ENCODE measurements at regions not wholly inside any gene's neighbourhood (a gene's known extent, or its start where the extent isn't known, plus 50 kb on each side); places are given as distances from the start of the nearest gene placed in this dataset.
"Not testable (repeated sequence)": the region's sequence is repeated elsewhere in the genome, so short reads cannot be mapped to it uniquely, and the experiment has no call there.

DNA sequence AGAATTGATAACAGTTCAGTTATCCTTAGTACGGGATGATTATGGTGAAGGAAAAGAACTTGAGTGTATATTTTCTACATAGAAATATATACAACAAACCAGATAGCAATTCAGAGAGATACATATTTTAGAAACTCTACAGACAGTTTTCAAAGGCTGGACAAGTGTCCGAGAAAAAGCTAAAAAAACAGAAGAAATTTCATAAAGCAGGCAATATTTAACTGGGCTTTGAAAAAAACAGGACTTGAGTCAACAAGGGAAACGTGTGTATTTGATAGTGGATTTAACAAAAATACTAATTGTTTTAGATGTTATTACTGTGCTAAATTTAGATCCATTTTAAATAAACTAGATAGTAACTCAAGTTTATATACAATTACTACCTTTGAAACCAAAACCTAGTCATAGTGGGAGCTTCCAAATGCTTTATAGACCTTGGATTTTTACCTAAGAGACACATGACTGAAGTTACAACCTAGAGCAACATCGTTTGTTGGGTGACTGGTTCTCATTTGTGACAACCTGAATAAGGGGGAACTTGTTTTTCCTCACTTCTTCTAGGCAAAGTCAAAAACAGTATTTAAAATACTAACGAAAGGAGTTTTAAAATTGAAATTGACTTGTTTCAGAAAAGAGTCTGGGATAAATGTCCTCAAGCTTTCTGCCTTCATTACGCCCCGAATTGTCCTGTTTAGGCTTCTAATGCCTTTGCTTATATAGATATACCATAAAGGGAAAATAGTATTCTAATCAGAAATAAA, 116.7 kb upstream of the PRSS16 start:
- H3K27me3 Mint-ChIP-seq (ENCODE audit: low read depth), result no peaks in the 10 kb centered on the region
- H3K36me3 Mint-ChIP-seq, result no peaks in the 10 kb centered on the region
- TF ChIP-seq, protein P1, sequence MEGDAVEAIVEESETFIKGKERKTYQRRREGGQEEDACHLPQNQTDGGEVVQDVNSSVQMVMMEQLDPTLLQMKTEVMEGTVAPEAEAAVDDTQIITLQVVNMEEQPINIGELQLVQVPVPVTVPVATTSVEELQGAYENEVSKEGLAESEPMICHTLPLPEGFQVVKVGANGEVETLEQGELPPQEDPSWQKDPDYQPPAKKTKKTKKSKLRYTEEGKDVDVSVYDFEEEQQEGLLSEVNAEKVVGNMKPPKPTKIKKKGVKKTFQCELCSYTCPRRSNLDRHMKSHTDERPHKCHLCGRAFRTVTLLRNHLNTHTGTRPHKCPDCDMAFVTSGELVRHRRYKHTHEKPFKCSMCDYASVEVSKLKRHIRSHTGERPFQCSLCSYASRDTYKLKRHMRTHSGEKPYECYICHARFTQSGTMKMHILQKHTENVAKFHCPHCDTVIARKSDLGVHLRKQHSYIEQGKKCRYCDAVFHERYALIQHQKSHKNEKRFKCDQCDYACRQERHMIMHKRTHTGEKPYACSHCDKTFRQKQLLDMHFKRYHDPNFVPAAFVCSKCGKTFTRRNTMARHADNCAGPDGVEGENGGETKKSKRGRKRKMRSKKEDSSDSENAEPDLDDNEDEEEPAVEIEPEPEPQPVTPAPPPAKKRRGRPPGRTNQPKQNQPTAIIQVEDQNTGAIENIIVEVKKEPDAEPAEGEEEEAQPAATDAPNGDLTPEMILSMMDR (IDR thresholded peaks at IDR 0.05; ENCODE audit: unreplicated experiment), result no peak
- no peak for DNase-seq (ENCODE audit: low spot score in 2 of 2, unreplicated experiment in 2 of 2)
- H3K4me3 Mint-ChIP-seq, result no peak overlapping the region
- peaks cover 23% of the 10 kb centered on the region for H3K4me1 Mint-ChIP-seq
- no peak overlapping the region for H3K27ac Mint-ChIP-seq
- H3K9me3 Mint-ChIP-seq, result no peaks in the 10 kb centered on the region

DNA sequence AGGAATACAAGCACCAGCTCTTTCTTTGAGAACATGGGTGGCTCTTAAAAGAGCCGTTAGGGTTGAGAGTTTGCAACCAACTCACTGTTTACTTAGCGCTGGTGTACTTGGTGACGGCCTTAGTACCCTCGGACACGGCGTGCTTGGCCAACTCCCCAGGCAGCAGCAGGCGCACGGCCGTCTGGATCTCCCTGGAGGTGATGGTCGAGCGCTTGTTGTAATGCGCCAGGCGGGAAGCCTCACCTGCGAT, 115.3 kb upstream of the PRSS16 start:
- H3K27me3 Mint-ChIP-seq (ENCODE audit: low read depth); DNase-seq (ENCODE audit: low spot score in 2 of 2, unreplicated experiment in 2 of 2); H3K36me3 Mint-ChIP-seq; H3K4me3 Mint-ChIP-seq; H3K9me3 Mint-ChIP-seq; H3K27ac Mint-ChIP-seq: not testable (repeated sequence)
- H3K4me1 Mint-ChIP-seq, result peaks cover 13% of the 10 kb centered on the region

DNA sequence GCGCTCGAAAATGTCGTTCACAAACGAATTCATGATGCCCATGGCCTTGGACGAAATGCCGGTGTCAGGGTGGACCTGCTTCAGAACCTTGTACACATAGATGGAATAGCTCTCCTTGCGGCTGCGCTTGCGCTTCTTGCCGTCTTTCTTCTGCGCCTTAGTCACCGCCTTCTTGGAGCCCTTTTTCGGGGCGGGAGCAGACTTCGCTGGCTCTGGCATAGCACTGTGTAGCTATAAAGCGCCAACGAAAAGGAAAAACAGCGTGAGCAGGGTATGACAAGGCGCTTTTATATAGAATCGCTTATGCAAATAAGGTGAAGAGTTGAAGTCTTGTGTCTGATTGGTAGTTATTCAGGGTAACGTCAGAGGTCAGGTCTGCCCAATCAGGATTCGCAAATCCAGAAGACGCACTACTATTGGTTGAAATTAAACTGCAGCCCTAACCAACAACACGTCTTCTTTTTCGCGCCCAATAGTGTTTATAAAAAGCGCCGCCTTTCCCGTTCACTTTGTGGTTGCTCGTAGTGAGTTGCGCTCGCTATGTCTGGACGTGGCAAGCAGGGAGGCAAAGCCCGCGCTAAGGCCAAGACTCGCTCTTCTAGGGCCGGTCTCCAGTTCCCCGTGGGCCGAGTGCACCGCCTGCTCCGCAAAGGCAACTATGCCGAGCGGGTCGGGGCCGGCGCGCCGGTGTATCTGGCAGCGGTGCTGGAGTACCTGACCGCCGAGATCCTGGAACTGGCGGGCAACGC, 114.8 kb upstream of the PRSS16 start:
- peak; percentile 62 to 87 for DNase-seq (ENCODE audit: low spot score in 2 of 2, unreplicated experiment in 2 of 2)
- no peaks in the 10 kb centered on the region for H3K27me3 Mint-ChIP-seq (ENCODE audit: low read depth)
- no peak overlapping the region for H3K4me3 Mint-ChIP-seq
- peaks cover 9% of the 10 kb centered on the region for H3K4me1 Mint-ChIP-seq
- H3K36me3 Mint-ChIP-seq, result no peaks in the 10 kb centered on the region
- no peaks in the 10 kb centered on the region for H3K9me3 Mint-ChIP-seq
- TF ChIP-seq, protein P1 (IDR thresholded peaks at IDR 0.05; ENCODE audit: unreplicated experiment), result no peak
- no peak overlapping the region for H3K27ac Mint-ChIP-seq

DNA sequence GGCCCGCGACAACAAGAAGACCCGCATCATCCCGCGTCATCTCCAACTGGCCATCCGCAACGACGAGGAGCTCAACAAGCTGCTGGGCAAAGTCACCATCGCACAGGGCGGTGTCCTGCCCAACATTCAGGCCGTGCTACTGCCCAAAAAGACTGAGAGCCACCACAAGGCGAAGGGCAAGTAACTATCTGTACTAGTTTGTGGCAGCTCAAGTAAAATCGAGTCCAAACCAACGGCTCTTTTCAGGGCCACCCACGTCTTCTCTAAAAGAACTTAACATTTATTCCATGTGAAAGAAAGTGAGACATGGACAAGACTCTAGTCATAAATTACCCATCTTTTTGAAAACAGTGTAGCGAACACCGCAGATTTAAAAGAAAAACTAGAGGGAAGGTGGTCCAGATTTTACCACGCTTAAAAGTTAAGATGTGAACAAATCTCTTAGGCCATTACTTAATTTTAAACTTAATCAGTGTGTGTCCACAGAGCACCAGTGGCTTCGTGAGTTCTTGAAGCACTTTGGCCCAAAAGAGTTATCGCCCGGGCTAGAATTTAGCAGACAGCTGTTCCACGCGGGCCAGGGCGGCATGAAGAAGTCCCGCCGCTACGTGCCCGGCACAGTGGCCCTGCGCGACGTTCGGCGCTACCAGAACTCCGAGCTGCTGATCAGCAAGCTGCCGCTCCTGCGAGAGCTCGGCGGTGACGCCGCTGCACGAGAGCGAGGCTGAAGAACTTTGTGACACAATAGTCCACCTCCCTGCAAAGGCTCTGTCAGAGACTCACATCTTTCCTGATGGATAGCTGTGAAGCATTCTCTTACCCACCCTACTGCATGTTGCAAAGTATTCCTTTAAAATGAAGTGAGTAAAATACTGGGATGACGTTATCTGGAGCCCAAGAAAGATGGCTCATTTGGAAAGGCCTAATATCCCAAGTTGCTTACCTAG, 113.9 kb upstream of the PRSS16 start:
- no peaks in the 10 kb centered on the region for H3K36me3 Mint-ChIP-seq
- H3K27ac Mint-ChIP-seq, result no peak overlapping the region
- peaks cover 15% of the 10 kb centered on the region for H3K4me1 Mint-ChIP-seq
- no peaks in the 10 kb centered on the region for H3K9me3 Mint-ChIP-seq
- TF ChIP-seq, protein P1 (IDR thresholded peaks at IDR 0.05; ENCODE audit: unreplicated experiment), result no peak
- DNase-seq (ENCODE audit: low spot score in 2 of 2, unreplicated experiment in 2 of 2), result peak; percentile 45 to 73
- H3K4me3 Mint-ChIP-seq, result no peak overlapping the region
- no peaks in the 10 kb centered on the region for H3K27me3 Mint-ChIP-seq (ENCODE audit: low read depth)

DNA sequence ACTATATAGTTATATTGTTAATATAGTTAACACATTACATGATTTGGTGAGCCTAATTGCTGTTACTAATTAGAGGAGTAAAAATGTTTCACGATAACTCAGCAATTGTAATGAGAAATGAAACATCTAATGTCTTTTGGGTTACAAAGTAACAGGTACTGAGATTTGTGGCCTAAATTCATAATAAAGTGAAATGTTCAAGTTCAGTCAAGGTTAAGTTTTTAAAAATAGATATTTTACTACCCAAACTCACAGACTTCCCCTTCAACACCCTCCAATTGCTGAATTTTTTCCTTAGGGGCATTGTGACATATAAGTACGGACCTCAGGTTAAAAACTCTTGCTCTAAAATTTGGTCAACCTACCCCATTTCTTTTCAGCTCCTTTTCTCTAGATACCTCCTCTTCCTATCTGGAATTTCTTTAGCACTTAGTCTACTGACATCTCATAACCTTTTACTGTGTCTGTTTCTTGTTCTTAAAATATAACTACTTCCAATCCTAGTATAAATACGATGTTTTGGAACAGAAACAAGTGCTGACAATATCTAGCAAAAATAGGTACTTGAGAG, 112.3 kb upstream of the PRSS16 start:
- peaks cover 30% of the 10 kb centered on the region for H3K4me1 Mint-ChIP-seq
- TF ChIP-seq, protein P1 (IDR thresholded peaks at IDR 0.05; ENCODE audit: unreplicated experiment), result no peak
- H3K36me3 Mint-ChIP-seq, result no peaks in the 10 kb centered on the region
- DNase-seq (ENCODE audit: low spot score in 2 of 2, unreplicated experiment in 2 of 2), result no peak
- no peak overlapping the region for H3K27ac Mint-ChIP-seq
- no peak overlapping the region for H3K4me3 Mint-ChIP-seq
- H3K9me3 Mint-ChIP-seq, result no peaks in the 10 kb centered on the region
- no peaks in the 10 kb centered on the region for H3K27me3 Mint-ChIP-seq (ENCODE audit: low read depth)
